GM21737 (cell line): ENCODE measurements at regions not wholly inside any gene's neighbourhood (a gene's known extent, or its start where the extent isn't known, plus 50 kb on each side); places are given as distances from the start of the nearest gene placed in this dataset.

ENCODE experiments used
- ATAC-seq: cut with Tn5 transposase; IDR thresholded peaks from one replicate; pipeline ENCODE4 v1.9.1; 2021; ENCODE audit warnings: mild to moderate bottlenecking, moderate library complexity; ENCODE audit not compliant: unreplicated experiment

DNA sequence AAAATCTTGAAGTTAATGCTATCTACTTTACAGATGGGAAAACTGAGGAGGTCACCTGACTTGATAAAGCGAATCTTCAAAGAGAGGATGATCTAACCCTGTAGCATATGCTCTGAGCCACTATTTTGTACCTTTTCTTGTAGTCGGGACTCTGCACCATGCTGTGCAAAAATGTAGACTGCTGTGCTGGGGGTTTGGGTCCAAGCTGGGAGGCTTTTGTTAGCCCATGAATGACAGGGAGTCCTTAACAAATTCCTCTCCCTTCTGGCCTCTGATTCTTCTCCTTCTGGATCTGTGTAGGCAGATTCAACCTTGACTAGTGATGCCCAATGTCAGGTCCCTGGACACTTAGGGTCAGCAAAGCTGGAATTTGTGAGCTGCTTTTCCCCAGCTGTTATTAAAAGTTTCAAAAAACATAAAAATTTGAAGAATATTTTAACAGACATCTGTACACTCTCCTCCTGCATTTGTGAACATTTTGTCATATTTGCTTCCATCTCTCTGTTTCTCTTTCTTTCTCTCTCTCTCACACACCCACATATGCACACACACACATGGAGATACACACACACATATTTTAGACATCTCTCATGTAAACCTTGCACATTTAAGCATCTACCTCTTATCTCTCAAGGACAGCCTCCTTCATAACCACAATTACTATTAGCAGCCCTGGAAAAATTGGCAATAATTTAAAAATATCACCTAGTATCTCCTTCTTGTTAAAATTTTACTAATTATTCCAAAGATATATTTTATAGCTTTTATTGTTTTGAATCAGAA is 335.0 kb upstream of the TRIB2 start:
- ATAC-seq = no peak

- ATAC-seq = no peak
These were observed 334.4 kb upstream of the TRIB2 start for GRCh38 chr2:12382366-12382765.

GRCh38 chr2:12389344-12390045 is 327.2 kb upstream of the TRIB2 start:
- no peak for ATAC-seq

DNA sequence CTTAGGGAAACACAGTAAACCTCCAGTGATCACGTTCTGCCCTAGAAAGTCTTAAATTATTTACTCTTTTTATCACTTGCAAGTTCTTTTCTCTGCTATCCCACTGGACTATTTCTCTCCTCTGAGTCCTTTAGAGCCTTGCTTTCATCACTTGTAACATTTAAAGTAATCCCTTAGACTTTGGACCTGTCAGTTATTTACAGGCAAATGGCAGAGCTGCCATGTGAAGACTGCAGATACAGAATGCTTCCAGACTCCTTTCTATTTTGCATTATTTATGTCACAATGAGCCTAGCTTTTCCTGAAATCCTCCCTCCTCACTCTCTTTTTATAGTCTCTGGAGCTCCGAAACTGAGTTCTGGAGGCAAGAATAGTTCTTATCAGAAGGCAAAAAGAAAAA is 325.6 kb upstream of the TRIB2 start:
- ATAC-seq = no peak

- no peak for ATAC-seq
These were observed 320.0 kb upstream of the TRIB2 start for GRCh38 chr2:12396699-12397098.

DNA sequence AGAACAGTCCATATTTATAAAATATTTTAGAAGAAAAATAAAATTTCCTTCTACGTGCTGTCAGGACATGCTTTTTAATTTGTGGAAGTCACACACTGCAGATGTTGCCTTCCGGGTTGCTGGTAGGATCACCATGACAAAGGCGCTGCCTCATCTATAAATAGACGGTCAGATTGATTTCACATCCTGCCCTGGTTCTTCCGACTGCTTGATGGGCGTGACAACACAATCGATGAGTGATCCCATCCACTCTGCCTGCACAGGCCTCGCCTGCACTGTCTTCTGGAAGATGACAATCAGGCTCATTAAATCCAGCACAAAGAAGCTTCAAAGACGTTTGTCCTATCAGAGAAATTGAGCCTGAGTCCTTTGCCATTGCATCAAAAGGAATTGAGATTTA is 318.9 kb upstream of the TRIB2 start:
- no peak for ATAC-seq

DNA sequence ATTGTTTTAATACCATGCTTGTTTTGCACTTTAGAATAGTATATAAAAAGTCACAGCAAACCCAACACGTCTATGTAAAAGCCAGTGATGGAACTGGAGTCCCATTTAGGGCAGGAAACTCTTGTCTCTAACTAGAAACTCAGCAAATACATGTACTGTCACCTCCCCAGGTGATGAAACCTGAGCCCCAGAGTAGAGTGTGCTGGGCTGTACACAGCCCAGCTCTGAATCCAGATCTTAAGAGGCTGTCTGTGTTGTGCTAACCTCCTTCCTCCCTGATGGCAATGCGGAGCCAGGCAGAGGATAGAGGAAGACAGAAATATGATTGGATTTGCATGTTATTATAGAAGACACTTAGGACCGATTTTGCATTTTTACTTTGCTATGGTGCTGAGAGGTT is 317.5 kb upstream of the TRIB2 start:
- ATAC-seq = no peak

DNA sequence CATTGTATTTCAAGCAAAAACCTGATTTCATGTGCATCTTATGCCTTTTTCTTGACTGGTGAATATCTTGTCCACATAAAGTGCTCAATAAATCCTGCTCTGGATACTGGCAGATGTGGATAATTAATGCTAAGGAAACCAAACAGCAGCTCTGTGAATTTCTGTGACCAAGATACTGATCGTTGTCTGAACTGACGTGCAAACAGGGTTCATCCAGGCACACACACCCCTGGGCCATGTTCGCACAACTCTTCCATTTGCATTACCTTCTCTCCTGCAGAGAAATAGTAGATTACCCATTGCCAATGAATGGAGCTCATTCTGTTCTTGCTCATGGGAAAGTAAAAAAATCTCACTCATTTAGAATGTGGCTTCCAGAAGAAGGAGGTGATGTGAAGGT is 316.2 kb upstream of the TRIB2 start:
- ATAC-seq = no peak

- no peak for ATAC-seq
These were observed 314.1 kb upstream of the TRIB2 start for GRCh38 chr2:12402440-12403139.

- ATAC-seq = no peak
These were observed 312.2 kb upstream of the TRIB2 start for GRCh38 chr2:12404497-12404896.

- ATAC-seq = no peak
These were observed 309.6 kb upstream of the TRIB2 start for GRCh38 chr2:12407160-12407559.

- ATAC-seq = peak; percentile 95
These were observed 303.8 kb upstream of the TRIB2 start for GRCh38 chr2:12412898-12413305.

DNA sequence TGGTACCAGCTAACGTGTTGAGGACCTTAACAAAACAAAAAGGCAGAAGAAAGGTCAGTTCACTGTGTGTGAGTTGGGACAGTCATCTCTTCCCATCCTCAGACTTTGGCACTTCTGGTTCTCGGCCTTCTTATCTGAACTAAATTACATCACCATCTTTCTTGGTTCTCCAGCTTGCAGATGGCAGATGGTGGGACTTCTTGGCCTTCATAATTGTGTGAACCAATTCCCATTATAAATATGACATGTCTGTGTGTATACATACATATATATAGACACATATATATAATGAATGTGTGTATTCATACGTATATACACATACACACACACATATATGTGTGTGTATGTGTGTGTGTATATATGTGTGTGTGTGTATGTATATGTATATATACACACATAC is 301.2 kb upstream of the TRIB2 start:
- ATAC-seq = no peak

- ATAC-seq = no peak
These were observed 300.1 kb upstream of the TRIB2 start for GRCh38 chr2:12416600-12416999.

- ATAC-seq = no peak
These were observed 298.9 kb upstream of the TRIB2 start for GRCh38 chr2:12417786-12418185.

DNA sequence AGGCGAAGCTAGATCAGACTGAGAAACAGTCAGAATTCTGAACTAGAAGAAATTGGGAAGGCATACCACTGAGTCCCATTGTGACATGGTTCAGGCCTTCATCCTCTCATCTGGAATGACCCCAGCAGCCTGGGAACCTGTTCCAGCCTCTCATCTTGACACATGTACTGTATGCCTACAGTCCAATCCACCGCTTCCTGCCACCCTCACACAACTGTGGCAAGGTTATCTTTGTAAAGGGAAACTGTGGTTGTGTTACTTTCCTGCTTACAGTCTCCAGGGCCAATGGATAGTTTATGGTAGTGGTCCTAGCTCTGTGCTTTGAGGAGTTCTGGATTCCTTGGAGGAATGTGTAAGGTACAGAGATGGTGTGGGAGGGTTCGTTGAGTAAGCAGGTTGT is 296.9 kb upstream of the TRIB2 start:
- no peak for ATAC-seq

GRCh38 chr2:12421046-12421445 is 295.7 kb upstream of the TRIB2 start:
- ATAC-seq = no peak

- no peak for ATAC-seq
These were observed 292.5 kb upstream of the TRIB2 start for GRCh38 chr2:12424219-12424618.

- ATAC-seq = no peak
These were observed 291.9 kb upstream of the TRIB2 start for GRCh38 chr2:12424809-12425208.

- no peak for ATAC-seq
These were observed 288.4 kb upstream of the TRIB2 start for GRCh38 chr2:12428324-12428723.

DNA sequence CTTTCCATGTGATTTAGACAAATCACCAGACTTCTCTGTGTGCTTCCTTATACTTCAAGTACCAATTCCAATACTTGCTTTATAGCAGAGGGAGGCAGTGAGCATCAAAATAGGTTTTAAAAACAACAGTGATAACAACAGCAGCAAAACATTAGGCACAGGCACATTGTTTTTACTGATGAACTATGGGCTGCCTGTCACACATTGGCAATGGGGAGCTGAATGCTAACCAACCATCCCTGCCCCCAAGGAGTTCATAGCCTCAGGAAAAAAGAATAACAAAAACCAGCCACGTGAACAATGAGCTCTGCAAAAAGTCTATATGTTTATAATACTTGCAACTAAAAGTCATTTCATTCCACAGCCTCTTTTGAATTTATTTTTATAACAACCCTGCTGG is 287.9 kb upstream of the TRIB2 start:
- ATAC-seq = no peak
